ENCODE measurements at regions not wholly inside any gene's neighbourhood (a gene's known extent, or its start where the extent isn't known, plus 50 kb on each side); places are given as distances from the start of the nearest gene placed in this dataset.
"Not testable (repeated sequence)": the region's sequence is repeated elsewhere in the genome, so short reads cannot be mapped to it uniquely, and the experiment has no call there.

GRCh38 chr3:35262406-35262805 is 376.9 kb upstream of the ARPP21 start:
- ChIA-PET POLR2A (no interaction called here), CTCF (no interaction called here)
- Mint-ChIP-seq H3K4me1 (no peaks in the 10 kb centered on the region), H3K27me3 (no peaks in the 10 kb centered on the region), H3K4me3 (no peak overlapping the region), H3K9me3 (ENCODE audit: insufficient read depth) (no peaks in the 10 kb centered on the region), H3K27ac (no peak overlapping the region)
- H3K79me2 ChIP-seq (ENCODE audit: control insufficient read depth, insufficient read depth, low read length): no peaks in the 10 kb centered on the region
- H3K27ac ChIP-seq (ENCODE audit: low read length in 2 of 2): no peak overlapping the region
- no peaks in the 10 kb centered on the region for H3K4me1 ChIP-seq (ENCODE audit: control insufficient read depth in 2 of 2, insufficient read depth in 2 of 2, low read length in 2 of 2)
- H3K9me3 ChIP-seq (ENCODE audit: control extremely low read depth in 1 of 3, control insufficient read depth in 2 of 3, insufficient read depth in 1 of 3, low read length in 2 of 3): peaks cover 0 to 4% (median 0%) of the 10 kb centered on the region in 3 donors
- H3K4me3 ChIP-seq (ENCODE audit: control extremely low read depth in 1 of 5, extremely low read depth in 1 of 5, insufficient read depth in 1 of 5, low read depth in 2 of 5, low read length in 4 of 5): no peak overlapping the region
- no peak for ATAC-seq (ENCODE audit: low read depth)
- no peak overlapping the region for H3K9ac ChIP-seq (ENCODE audit: low read length)
- H3K27me3 ChIP-seq (replicated peaks in 1 of 4; ENCODE audit: control extremely low read depth in 1 of 4, control insufficient read depth in 3 of 4, insufficient read depth in 4 of 4, low read length in 3 of 4): no peaks in the 10 kb centered on the region
- no peak overlapping the region for H3K4me2 ChIP-seq (replicated peaks; ENCODE audit: low read depth, low read length, poor library complexity, severe bottlenecking)
- intact Hi-C loops (cut with micrococcal nuclease): no loop called here
- no peak for TF ChIP-seq CTCF (IDR thresholded peaks at IDR 0.05)
- no peak for TF ChIP-seq EZH2 (IDR thresholded peaks at IDR 0.05; ENCODE audit: borderline replicate concordance, insufficient read depth, low read depth, low read length, poor library complexity, severe bottlenecking)
- no peak for DNase-seq
- H3K36me3 ChIP-seq (replicated peaks in 1 of 2; ENCODE audit: control extremely low read depth in 1 of 2, control insufficient read depth in 1 of 2, extremely low read depth in 1 of 2, insufficient read depth in 2 of 2, low read length in 1 of 2): no peaks in the 10 kb centered on the region
- no peaks in the 10 kb centered on the region for H4K20me1 ChIP-seq (ENCODE audit: control insufficient read depth, insufficient read depth, low read length, poor library complexity, severe bottlenecking)
- no peak overlapping the region for H2AFZ ChIP-seq (ENCODE audit: insufficient read depth, low read depth, low read length, poor library complexity, severe bottlenecking)

- H3K4me2 ChIP-seq (replicated peaks; ENCODE audit: low read depth, low read length, poor library complexity, severe bottlenecking): no peak overlapping the region
- no peak for DNase-seq
- H3K4me3 ChIP-seq (ENCODE audit: control extremely low read depth in 1 of 5, extremely low read depth in 1 of 5, insufficient read depth in 1 of 5, low read depth in 2 of 5, low read length in 4 of 5): no peak overlapping the region
- Mint-ChIP-seq H3K4me3 (no peak overlapping the region), H3K27ac (no peak overlapping the region), H3K4me1 (no peaks in the 10 kb centered on the region), H3K27me3 (no peaks in the 10 kb centered on the region), H3K9me3 (ENCODE audit: insufficient read depth) (no peaks in the 10 kb centered on the region)
- H3K9me3 ChIP-seq (ENCODE audit: control extremely low read depth in 1 of 3, control insufficient read depth in 2 of 3, insufficient read depth in 1 of 3, low read length in 2 of 3): peaks cover 0 to 4% (median 0%) of the 10 kb centered on the region in 3 donors
- no peaks in the 10 kb centered on the region for H3K4me1 ChIP-seq (ENCODE audit: control insufficient read depth in 2 of 2, insufficient read depth in 2 of 2, low read length in 2 of 2)
- H3K27me3 ChIP-seq (replicated peaks in 1 of 4; ENCODE audit: control extremely low read depth in 1 of 4, control insufficient read depth in 3 of 4, insufficient read depth in 4 of 4, low read length in 3 of 4): no peaks in the 10 kb centered on the region
- no peaks in the 10 kb centered on the region for H3K36me3 ChIP-seq (replicated peaks in 1 of 2; ENCODE audit: control extremely low read depth in 1 of 2, control insufficient read depth in 1 of 2, extremely low read depth in 1 of 2, insufficient read depth in 2 of 2, low read length in 1 of 2)
- no peak overlapping the region for H2AFZ ChIP-seq (ENCODE audit: insufficient read depth, low read depth, low read length, poor library complexity, severe bottlenecking)
- POLR2A ChIA-PET: no interaction called here
- intact Hi-C loops (cut with micrococcal nuclease): no loop called here
- CTCF ChIA-PET: no interaction called here
- ATAC-seq (ENCODE audit: low read depth): no peak
- H4K20me1 ChIP-seq (ENCODE audit: control insufficient read depth, insufficient read depth, low read length, poor library complexity, severe bottlenecking): no peaks in the 10 kb centered on the region
- TF ChIP-seq EZH2 (IDR thresholded peaks at IDR 0.05; ENCODE audit: borderline replicate concordance, insufficient read depth, low read depth, low read length, poor library complexity, severe bottlenecking) (no peak), CTCF (IDR thresholded peaks at IDR 0.05) (no peak)
- H3K79me2 ChIP-seq (ENCODE audit: control insufficient read depth, insufficient read depth, low read length): no peaks in the 10 kb centered on the region
- 100% methylated on average over 1 of the region's 1 CpG for WGBS (ENCODE audit: insufficient coverage)
- H3K9ac ChIP-seq (ENCODE audit: low read length): no peak overlapping the region
- H3K27ac ChIP-seq (ENCODE audit: low read length in 2 of 2): no peak overlapping the region
Measured at GRCh38 chr3:35263477-35263876, 375.8 kb upstream of the ARPP21 start.

- H2AFZ ChIP-seq (ENCODE audit: insufficient read depth, low read depth, low read length, poor library complexity, severe bottlenecking); H3K27ac Mint-ChIP-seq; H3K79me2 ChIP-seq (ENCODE audit: control insufficient read depth, insufficient read depth, low read length); H3K4me1 Mint-ChIP-seq; POLR2A ChIA-PET; H3K9me3 ChIP-seq (ENCODE audit: control extremely low read depth in 1 of 3, control insufficient read depth in 2 of 3, insufficient read depth in 1 of 3, low read length in 2 of 3); H3K36me3 ChIP-seq (replicated peaks in 1 of 2; ENCODE audit: control extremely low read depth in 1 of 2, control insufficient read depth in 1 of 2, extremely low read depth in 1 of 2, insufficient read depth in 2 of 2, low read length in 1 of 2); DNase-seq; ATAC-seq (ENCODE audit: low read depth); H3K4me3 ChIP-seq (ENCODE audit: control extremely low read depth in 1 of 5, extremely low read depth in 1 of 5, insufficient read depth in 1 of 5, low read depth in 2 of 5, low read length in 4 of 5); H3K27ac ChIP-seq (ENCODE audit: low read length in 2 of 2); H3K4me3 Mint-ChIP-seq; H3K4me2 ChIP-seq (replicated peaks; ENCODE audit: low read depth, low read length, poor library complexity, severe bottlenecking); H3K4me1 ChIP-seq (ENCODE audit: control insufficient read depth in 2 of 2, insufficient read depth in 2 of 2, low read length in 2 of 2); H3K27me3 ChIP-seq (replicated peaks in 1 of 4; ENCODE audit: control extremely low read depth in 1 of 4, control insufficient read depth in 3 of 4, insufficient read depth in 4 of 4, low read length in 3 of 4); H3K9ac ChIP-seq (ENCODE audit: low read length); CTCF ChIA-PET; H3K27me3 Mint-ChIP-seq; H3K9me3 Mint-ChIP-seq (ENCODE audit: insufficient read depth); H4K20me1 ChIP-seq (ENCODE audit: control insufficient read depth, insufficient read depth, low read length, poor library complexity, severe bottlenecking); intact Hi-C loops (cut with micrococcal nuclease): not testable (repeated sequence)
- WGBS (ENCODE audit: insufficient coverage): 92% methylated on average over 7 of the region's 12 CpGs
Measured at GRCh38 chr3:35266065-35266464, 373.3 kb upstream of the ARPP21 start.
